ENCODE measurements at regions not wholly inside any gene's neighbourhood (a gene's known extent, or its start where the extent isn't known, plus 50 kb on each side); places are given as distances from the start of the nearest gene placed in this dataset.

- TF ChIP-seq, protein P1, sequence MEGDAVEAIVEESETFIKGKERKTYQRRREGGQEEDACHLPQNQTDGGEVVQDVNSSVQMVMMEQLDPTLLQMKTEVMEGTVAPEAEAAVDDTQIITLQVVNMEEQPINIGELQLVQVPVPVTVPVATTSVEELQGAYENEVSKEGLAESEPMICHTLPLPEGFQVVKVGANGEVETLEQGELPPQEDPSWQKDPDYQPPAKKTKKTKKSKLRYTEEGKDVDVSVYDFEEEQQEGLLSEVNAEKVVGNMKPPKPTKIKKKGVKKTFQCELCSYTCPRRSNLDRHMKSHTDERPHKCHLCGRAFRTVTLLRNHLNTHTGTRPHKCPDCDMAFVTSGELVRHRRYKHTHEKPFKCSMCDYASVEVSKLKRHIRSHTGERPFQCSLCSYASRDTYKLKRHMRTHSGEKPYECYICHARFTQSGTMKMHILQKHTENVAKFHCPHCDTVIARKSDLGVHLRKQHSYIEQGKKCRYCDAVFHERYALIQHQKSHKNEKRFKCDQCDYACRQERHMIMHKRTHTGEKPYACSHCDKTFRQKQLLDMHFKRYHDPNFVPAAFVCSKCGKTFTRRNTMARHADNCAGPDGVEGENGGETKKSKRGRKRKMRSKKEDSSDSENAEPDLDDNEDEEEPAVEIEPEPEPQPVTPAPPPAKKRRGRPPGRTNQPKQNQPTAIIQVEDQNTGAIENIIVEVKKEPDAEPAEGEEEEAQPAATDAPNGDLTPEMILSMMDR (IDR thresholded peaks at IDR 0.05), result no peak
- H3K4me1 ChIP-seq, result no peaks in the 10 kb centered on the region
- ATAC-seq (no peak), DNase-seq (no peak)
- H3K27me3 ChIP-seq, result no peaks in the 10 kb centered on the region
- H3K36me3 ChIP-seq, result no peaks in the 10 kb centered on the region
- no peak overlapping the region for H3K4me3 ChIP-seq
- intact Hi-C loops (cut with DNase I), result no loop called here
- H3K27ac ChIP-seq, result no peak overlapping the region
- no peaks in the 10 kb centered on the region for H3K9me3 ChIP-seq
These were observed 420.9 kb downstream of the IRX2 start for GRCh38 chr5:2330325-2331130.

- ATAC-seq, result no peak
- intact Hi-C loops (cut with DNase I), result no loop called here
- H3K4me1 ChIP-seq, result no peaks in the 10 kb centered on the region
These were observed 421.7 kb downstream of the IRX2 start for GRCh38 chr5:2329741-2330140.

DNA sequence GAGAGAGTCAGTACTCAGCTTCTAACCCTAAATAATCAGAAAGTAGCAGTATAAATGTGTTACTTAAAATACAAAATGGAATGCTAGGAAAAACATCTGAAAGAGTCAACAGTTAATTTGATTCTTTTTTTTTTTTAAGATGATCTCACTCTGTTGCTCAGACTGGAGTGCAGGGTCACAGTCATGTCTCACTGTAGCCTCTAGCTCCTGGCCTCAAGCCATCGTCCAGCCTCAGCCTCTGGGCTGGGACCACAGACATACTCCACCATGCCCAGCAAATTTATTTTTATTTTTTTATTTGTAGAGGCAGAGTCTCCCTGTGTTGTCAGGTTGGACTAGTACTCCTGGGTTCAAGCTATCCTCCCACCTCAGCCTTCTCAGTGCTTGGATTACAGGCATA, 424.9 kb downstream of the IRX2 start:
- Histone ChIP-seq H3K9me3 (no peaks in the 10 kb centered on the region), H3K36me3 (no peaks in the 10 kb centered on the region), H3K27me3 (no peaks in the 10 kb centered on the region), H3K27ac (no peak overlapping the region), H3K4me1 (no peaks in the 10 kb centered on the region), H3K4me3 (no peak overlapping the region)
- no peak for DNase-seq
- TF ChIP-seq, protein P1 (IDR thresholded peaks at IDR 0.05), result no peak
- ATAC-seq, result no peak
- intact Hi-C loops (cut with DNase I), result no loop called here

More at GRCh38 chr5:2329741-2330140, 421.7 kb downstream of the IRX2 start:
- TF ChIP-seq, protein P1 (IDR thresholded peaks at IDR 0.05), result no peak
- H3K27me3 ChIP-seq, result no peaks in the 10 kb centered on the region
- H3K27ac ChIP-seq, result no peak overlapping the region
- no peak overlapping the region for H3K4me3 ChIP-seq
- H3K9me3 ChIP-seq, result no peaks in the 10 kb centered on the region
- no peaks in the 10 kb centered on the region for H3K36me3 ChIP-seq
- no peak for DNase-seq

- ATAC-seq (no peak), DNase-seq (no peak)
- H3K9me3 ChIP-seq, result no peaks in the 10 kb centered on the region
- H3K36me3 ChIP-seq, result no peaks in the 10 kb centered on the region
- intact Hi-C loops (cut with DNase I), result no loop called here
- no peak overlapping the region for H3K4me3 ChIP-seq
- H3K27me3 ChIP-seq, result no peaks in the 10 kb centered on the region
- no peak overlapping the region for H3K27ac ChIP-seq
- H3K4me1 ChIP-seq, result no peaks in the 10 kb centered on the region
- TF ChIP-seq, protein P1 (IDR thresholded peaks at IDR 0.05), result no peak
These were observed 426.7 kb downstream of the IRX2 start for GRCh38 chr5:2324788-2325187.

GRCh38 chr5:2320611-2321010, 430.9 kb downstream of the IRX2 start:
- TF ChIP-seq, protein P1 (IDR thresholded peaks at IDR 0.05), result no peak
- Histone ChIP-seq H3K27ac (no peak overlapping the region), H3K36me3 (no peaks in the 10 kb centered on the region), H3K4me3 (no peak overlapping the region), H3K4me1 (no peaks in the 10 kb centered on the region), H3K27me3 (no peaks in the 10 kb centered on the region), H3K9me3 (no peaks in the 10 kb centered on the region)
- DNase-seq (no peak), ATAC-seq (no peak)
- intact Hi-C loops (cut with DNase I), result no loop called here

Data from upper lobe of right lung (tissue), 1 donor.